ENCODE measurements at regions not wholly inside any gene's neighbourhood (a gene's known extent, or its start where the extent isn't known, plus 50 kb on each side); places are given as distances from the start of the nearest gene placed in this dataset.
"Not testable (repeated sequence)": the region's sequence is repeated elsewhere in the genome, so short reads cannot be mapped to it uniquely, and the experiment has no call there.

GRCh38 chr3:181610083-181610972, 101.4 kb upstream of the SOX2 start:
- no peak for FAIRE-seq
- no peak for DNase-seq (ENCODE audit: low spot score)

- FAIRE-seq (no peak), DNase-seq (ENCODE audit: low spot score) (no peak)
Measured at GRCh38 chr3:181609030-181609767, 102.5 kb upstream of the SOX2 start.

GRCh38 chr3:181604267-181604666, 107.5 kb upstream of the SOX2 start:
- no peak for DNase-seq (ENCODE audit: low spot score)
- FAIRE-seq: no peak

- DNase-seq (ENCODE audit: low spot score) (no peak), FAIRE-seq (no peak)
Measured at GRCh38 chr3:181596126-181596525, 115.6 kb upstream of the SOX2 start.

- not testable (repeated sequence) for FAIRE-seq; DNase-seq (ENCODE audit: low spot score)
Measured at GRCh38 chr3:181590939-181591338, 120.8 kb upstream of the SOX2 start.

GRCh38 chr3:181582619-181583018, 129.1 kb upstream of the SOX2 start:
- FAIRE-seq (no peak), DNase-seq (ENCODE audit: low spot score) (no peak)

- DNase-seq (ENCODE audit: low spot score): no peak
Measured at GRCh38 chr3:181581656-181582055, 130.1 kb upstream of the SOX2 start.

GRCh38 chr3:181578743-181579142, 133.0 kb upstream of the SOX2 start:
- DNase-seq (ENCODE audit: low spot score): no peak
- FAIRE-seq: no peak

More at GRCh38 chr3:181581656-181582055, 130.1 kb upstream of the SOX2 start:
- no peak for FAIRE-seq

- FAIRE-seq (no peak), DNase-seq (ENCODE audit: low spot score) (no peak)
Measured at GRCh38 chr3:181572432-181572831, 139.3 kb upstream of the SOX2 start.

GRCh38 chr3:181570472-181570871, 141.3 kb upstream of the SOX2 start:
- DNase-seq (ENCODE audit: low spot score) (no peak), FAIRE-seq (no peak)

- FAIRE-seq: no peak
- DNase-seq (ENCODE audit: low spot score): no peak
Measured at GRCh38 chr3:181569356-181569940, 142.3 kb upstream of the SOX2 start.

GRCh38 chr3:181568693-181569092, 143.0 kb upstream of the SOX2 start:
- no peak for FAIRE-seq
- DNase-seq (ENCODE audit: low spot score): no peak

GRCh38 chr3:181568248-181568647, 143.5 kb upstream of the SOX2 start:
- DNase-seq (ENCODE audit: low spot score): no peak
- no peak for FAIRE-seq

GRCh38 chr3:181567311-181568075, 144.2 kb upstream of the SOX2 start:
- FAIRE-seq: no peak
- DNase-seq (ENCODE audit: low spot score): no peak

- DNase-seq (ENCODE audit: low spot score) (no peak), FAIRE-seq (no peak)
Measured at GRCh38 chr3:181565416-181565815, 146.3 kb upstream of the SOX2 start.

GRCh38 chr3:181564222-181564621, 147.5 kb upstream of the SOX2 start:
- FAIRE-seq: no peak
- DNase-seq (ENCODE audit: low spot score): no peak

- FAIRE-seq (no peak), DNase-seq (ENCODE audit: low spot score) (no peak)
Measured at GRCh38 chr3:181561139-181562031, 150.3 kb upstream of the SOX2 start.

- no peak for FAIRE-seq
- no peak for DNase-seq (ENCODE audit: low spot score)
Measured at GRCh38 chr3:181558870-181559269, 152.9 kb upstream of the SOX2 start.

- DNase-seq (ENCODE audit: low spot score) (no peak), FAIRE-seq (no peak)
Measured at GRCh38 chr3:181555681-181556080, 156.0 kb upstream of the SOX2 start.

- no peak for DNase-seq (ENCODE audit: low spot score)
- FAIRE-seq: no peak
Measured at GRCh38 chr3:181554233-181554765, 157.4 kb upstream of the SOX2 start.
